Fibroblast of lung (primary cell): ENCODE measurements at regions not wholly inside any gene's neighbourhood (a gene's known extent, or its start where the extent isn't known, plus 50 kb on each side); places are given as distances from the start of the nearest gene placed in this dataset.
"Not testable (repeated sequence)": the region's sequence is repeated elsewhere in the genome, so short reads cannot be mapped to it uniquely, and the experiment has no call there.

Experiments
- DNase-seq, 2 donors: peaks; one replicate each; pipeline versions ENCODE4 v3.0.0 to v3.0.0-alpha.2; 2010; ENCODE audit warnings: low read depth in 2 of 2
- H2AFZ ChIP-seq: 2 replicates; pipeline ENCODE4 v1.5.1; 2012; ENCODE audit warnings: low read length, control low read depth, inconsistent platforms
- H3K27ac ChIP-seq: 2 replicates; pipeline ENCODE4 v1.5.1; 2011; ENCODE audit warnings: low read length, control low read depth; ENCODE audit not compliant: insufficient read depth
- H3K27me3 ChIP-seq: 2 replicates; pipeline ENCODE4 v1.5.1; 2011; ENCODE audit warnings: mild to moderate bottlenecking, low read length; ENCODE audit not compliant: control insufficient read depth, insufficient read depth
- H3K36me3 ChIP-seq: 2 replicates; pipeline ENCODE4 v1.5.1; 2011; ENCODE audit warnings: low read length; ENCODE audit not compliant: control insufficient read depth, insufficient read depth
- H3K4me1 ChIP-seq: 2 replicates; pipeline ENCODE4 v1.5.1; 2011; ENCODE audit warnings: low read length; ENCODE audit not compliant: control insufficient read depth, insufficient read depth; ENCODE audit errors: extremely low read depth
- H3K4me2 ChIP-seq: 2 replicates; pipeline ENCODE4 v1.5.1; 2011; ENCODE audit warnings: low read length, control low read depth; ENCODE audit not compliant: insufficient read depth; ENCODE audit errors: extremely low read depth
- H3K4me3 ChIP-seq, 4 experiments: fragments of 200-600 bp in 1 of 4; sonication (generic) in 1 of 4; replicated peaks in 1 of 4; 2 replicates each; pipeline ENCODE4 v1.5.1; 2011 to 2016; ENCODE audit warnings: low read length in 4 of 4, low read depth in 3 of 4, mild to moderate bottlenecking in 3 of 4, control low read depth in 2 of 4, inconsistent platforms in 1 of 4, mixed read lengths in 1 of 4; ENCODE audit not compliant: insufficient read depth in 1 of 4; ENCODE audit errors: control extremely low read depth in 1 of 4
- H3K79me2 ChIP-seq: 2 replicates; pipeline ENCODE4 v1.5.1; 2012; ENCODE audit warnings: mild to moderate bottlenecking, low read length, inconsistent platforms; ENCODE audit not compliant: control insufficient read depth, insufficient read depth
- H3K9ac ChIP-seq: 2 replicates; pipeline ENCODE4 v1.5.1; 2011; ENCODE audit warnings: mild to moderate bottlenecking, low read length, control low read depth; ENCODE audit not compliant: insufficient read depth
- H3K9me3 ChIP-seq: 2 replicates; pipeline ENCODE4 v1.5.1; 2012; ENCODE audit warnings: low read depth, low read length; ENCODE audit not compliant: control insufficient read depth, insufficient read depth
- H4K20me1 ChIP-seq: 2 replicates; pipeline ENCODE4 v1.5.1; 2011; ENCODE audit warnings: low read length; ENCODE audit not compliant: control insufficient read depth, insufficient read depth; ENCODE audit errors: extremely low read depth
- EZH2 ChIP-seq: IDR thresholded peaks from 2 replicates; pipeline ENCODE4 v1.5.1; 2012; ENCODE audit warnings: low read length, control low read depth, mild to moderate bottlenecking; ENCODE audit errors: missing control alignments
- TF ChIP-seq, protein P1 (sequence below), 2 donors: IDR thresholded peaks in 1 of 2; conservative IDR thresholded peaks in 1 of 2; 1 replicate in 1 of 2; 2 replicates in 1 of 2; pipeline ENCODE4 v1.5.1; 2011 to 2012; ENCODE audit warnings: low read length in 2 of 2, control low read depth in 1 of 2, inconsistent platforms in 1 of 2, low read depth in 1 of 2, mild to moderate bottlenecking in 1 of 2

- H3K9ac ChIP-seq, H3K4me2 ChIP-seq, H3K9me3 ChIP-seq, H3K4me1 ChIP-seq, H3K27me3 ChIP-seq, H3K4me3 ChIP-seq, H2AFZ ChIP-seq, H4K20me1 ChIP-seq, H3K79me2 ChIP-seq, DNase-seq, H3K36me3 ChIP-seq, H3K27ac ChIP-seq: not testable (repeated sequence)
Measured at GRCh38 chr7:57740126-57740525, 290.1 kb downstream of the ZNF716 start.

DNA sequence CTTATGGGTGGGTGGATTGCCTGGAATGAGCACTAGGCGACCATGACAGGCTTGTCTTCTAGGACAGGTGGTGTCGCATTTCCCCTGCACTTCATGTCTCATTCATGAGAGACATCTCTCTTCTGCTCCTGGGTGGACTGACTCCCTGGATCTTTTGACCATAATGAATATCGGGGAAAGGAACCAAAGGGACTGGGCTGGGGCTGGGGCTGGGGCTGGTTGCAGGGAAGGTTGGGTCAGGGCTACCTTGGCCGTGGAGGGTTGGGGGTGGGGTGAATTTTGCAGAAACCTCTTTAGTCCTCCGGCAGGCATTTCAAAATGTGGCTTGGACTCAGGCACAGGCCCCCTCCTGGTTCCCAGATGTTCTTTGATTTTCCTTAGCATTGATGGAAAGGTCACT lies 319.2 kb downstream of the ZNF716 start:
- Histone ChIP-seq H3K9me3 (no peaks in the 10 kb centered on the region), H3K27ac (no peak overlapping the region)

GRCh38 chr7:57769958-57770357 lies 320.0 kb downstream of the ZNF716 start:
- Histone ChIP-seq H3K27me3 (no peaks in the 10 kb centered on the region), H3K79me2 (no peaks in the 10 kb centered on the region), H3K4me3 (no peak overlapping the region), H3K9me3 (no peaks in the 10 kb centered on the region), H3K4me2 (no peak overlapping the region), H2AFZ (no peak overlapping the region), H3K27ac (no peak overlapping the region), H4K20me1 (no peaks in the 10 kb centered on the region), H3K4me1 (no peaks in the 10 kb centered on the region), H3K36me3 (no peaks in the 10 kb centered on the region), H3K9ac (no peak overlapping the region)
- DNase-seq = no peak
- no peak for TF ChIP-seq EZH2
- TF ChIP-seq, protein P1, sequence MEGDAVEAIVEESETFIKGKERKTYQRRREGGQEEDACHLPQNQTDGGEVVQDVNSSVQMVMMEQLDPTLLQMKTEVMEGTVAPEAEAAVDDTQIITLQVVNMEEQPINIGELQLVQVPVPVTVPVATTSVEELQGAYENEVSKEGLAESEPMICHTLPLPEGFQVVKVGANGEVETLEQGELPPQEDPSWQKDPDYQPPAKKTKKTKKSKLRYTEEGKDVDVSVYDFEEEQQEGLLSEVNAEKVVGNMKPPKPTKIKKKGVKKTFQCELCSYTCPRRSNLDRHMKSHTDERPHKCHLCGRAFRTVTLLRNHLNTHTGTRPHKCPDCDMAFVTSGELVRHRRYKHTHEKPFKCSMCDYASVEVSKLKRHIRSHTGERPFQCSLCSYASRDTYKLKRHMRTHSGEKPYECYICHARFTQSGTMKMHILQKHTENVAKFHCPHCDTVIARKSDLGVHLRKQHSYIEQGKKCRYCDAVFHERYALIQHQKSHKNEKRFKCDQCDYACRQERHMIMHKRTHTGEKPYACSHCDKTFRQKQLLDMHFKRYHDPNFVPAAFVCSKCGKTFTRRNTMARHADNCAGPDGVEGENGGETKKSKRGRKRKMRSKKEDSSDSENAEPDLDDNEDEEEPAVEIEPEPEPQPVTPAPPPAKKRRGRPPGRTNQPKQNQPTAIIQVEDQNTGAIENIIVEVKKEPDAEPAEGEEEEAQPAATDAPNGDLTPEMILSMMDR (conservative IDR thresholded peaks at IDR 0.05 in 1 of 2, IDR thresholded peaks at IDR 0.05 in 1 of 2; ENCODE audit: low read depth in 1 of 2, low read length in 2 of 2) = no peak

More for the DNA sequence above, 319.2 kb downstream of the ZNF716 start:
- H3K4me3 ChIP-seq = no peak overlapping the region
- H2AFZ ChIP-seq = no peak overlapping the region
- H4K20me1 ChIP-seq = no peaks in the 10 kb centered on the region
- DNase-seq = no peak
- H3K79me2 ChIP-seq = no peaks in the 10 kb centered on the region
- no peaks in the 10 kb centered on the region for H3K4me1 ChIP-seq
- H3K27me3 ChIP-seq = no peaks in the 10 kb centered on the region
- no peak overlapping the region for H3K4me2 ChIP-seq
- no peak overlapping the region for H3K9ac ChIP-seq
- H3K36me3 ChIP-seq = no peaks in the 10 kb centered on the region
- TF ChIP-seq EZH2 = no peak
- TF ChIP-seq, protein P1 (conservative IDR thresholded peaks at IDR 0.05 in 1 of 2, IDR thresholded peaks at IDR 0.05 in 1 of 2; ENCODE audit: low read depth in 1 of 2, low read length in 2 of 2) = no peak
